ENCODE measurements at regions not wholly inside any gene's neighbourhood (a gene's known extent, or its start where the extent isn't known, plus 50 kb on each side); places are given as distances from the start of the nearest gene placed in this dataset.
"Not testable (repeated sequence)": the region's sequence is repeated elsewhere in the genome, so short reads cannot be mapped to it uniquely, and the experiment has no call there.

GRCh38 chr4:12116009-12116552, 687.4 kb upstream of the HS3ST1 start:
- TF ChIP-seq, protein P1, sequence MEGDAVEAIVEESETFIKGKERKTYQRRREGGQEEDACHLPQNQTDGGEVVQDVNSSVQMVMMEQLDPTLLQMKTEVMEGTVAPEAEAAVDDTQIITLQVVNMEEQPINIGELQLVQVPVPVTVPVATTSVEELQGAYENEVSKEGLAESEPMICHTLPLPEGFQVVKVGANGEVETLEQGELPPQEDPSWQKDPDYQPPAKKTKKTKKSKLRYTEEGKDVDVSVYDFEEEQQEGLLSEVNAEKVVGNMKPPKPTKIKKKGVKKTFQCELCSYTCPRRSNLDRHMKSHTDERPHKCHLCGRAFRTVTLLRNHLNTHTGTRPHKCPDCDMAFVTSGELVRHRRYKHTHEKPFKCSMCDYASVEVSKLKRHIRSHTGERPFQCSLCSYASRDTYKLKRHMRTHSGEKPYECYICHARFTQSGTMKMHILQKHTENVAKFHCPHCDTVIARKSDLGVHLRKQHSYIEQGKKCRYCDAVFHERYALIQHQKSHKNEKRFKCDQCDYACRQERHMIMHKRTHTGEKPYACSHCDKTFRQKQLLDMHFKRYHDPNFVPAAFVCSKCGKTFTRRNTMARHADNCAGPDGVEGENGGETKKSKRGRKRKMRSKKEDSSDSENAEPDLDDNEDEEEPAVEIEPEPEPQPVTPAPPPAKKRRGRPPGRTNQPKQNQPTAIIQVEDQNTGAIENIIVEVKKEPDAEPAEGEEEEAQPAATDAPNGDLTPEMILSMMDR (IDR thresholded peaks at IDR 0.05; ENCODE audit: borderline replicate concordance, control extremely low read depth, extremely low read depth, insufficient read depth, missing control alignments), result no peak
- no peak for DNase-seq (ENCODE audit: low spot score)
- in situ Hi-C loops (cut with MboI; ENCODE audit: low sequenced_read_pairs, unreplicated experiment), result no loop called here

DNA sequence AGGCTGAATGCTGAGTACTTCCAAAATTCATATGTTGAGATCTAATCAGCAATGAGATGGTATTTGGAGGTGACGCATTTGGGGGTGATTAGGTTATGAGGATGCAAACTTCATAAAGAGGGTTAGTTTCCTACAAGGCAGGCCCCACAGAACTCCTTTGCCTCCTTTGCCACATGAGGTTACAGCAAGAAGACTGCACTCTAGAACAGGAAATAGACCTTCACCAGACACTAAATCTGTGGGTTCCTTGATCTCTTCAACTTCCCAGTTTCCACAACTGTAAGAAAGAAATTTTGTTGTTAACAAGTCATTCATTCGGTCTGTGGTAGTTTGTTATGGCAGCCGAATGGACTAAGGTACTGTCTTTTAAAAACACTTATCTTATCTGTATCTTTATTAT, 681.9 kb upstream of the HS3ST1 start:
- no peak for DNase-seq (ENCODE audit: low spot score)
- TF ChIP-seq, protein P1 (IDR thresholded peaks at IDR 0.05; ENCODE audit: borderline replicate concordance, control extremely low read depth, extremely low read depth, insufficient read depth, missing control alignments), result no peak
- in situ Hi-C loops (cut with MboI; ENCODE audit: low sequenced_read_pairs, unreplicated experiment), result no loop called here

DNA sequence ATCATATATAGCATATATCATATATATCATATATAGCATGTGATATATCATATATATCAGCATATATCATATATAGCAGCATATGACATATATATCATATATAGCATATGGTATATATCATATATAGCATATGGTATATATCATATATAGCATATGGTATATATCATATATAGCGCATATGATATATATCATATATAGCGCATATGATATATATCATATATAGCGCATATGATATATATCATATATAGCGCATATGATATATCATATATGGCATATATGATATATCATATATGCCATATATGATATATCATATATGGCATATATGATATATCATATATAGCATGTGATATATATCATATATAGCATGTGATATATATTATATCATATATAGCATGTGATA, 680.4 kb upstream of the HS3ST1 start:
- in situ Hi-C loops (cut with MboI; ENCODE audit: low sequenced_read_pairs, unreplicated experiment), result not testable (repeated sequence)

DNA sequence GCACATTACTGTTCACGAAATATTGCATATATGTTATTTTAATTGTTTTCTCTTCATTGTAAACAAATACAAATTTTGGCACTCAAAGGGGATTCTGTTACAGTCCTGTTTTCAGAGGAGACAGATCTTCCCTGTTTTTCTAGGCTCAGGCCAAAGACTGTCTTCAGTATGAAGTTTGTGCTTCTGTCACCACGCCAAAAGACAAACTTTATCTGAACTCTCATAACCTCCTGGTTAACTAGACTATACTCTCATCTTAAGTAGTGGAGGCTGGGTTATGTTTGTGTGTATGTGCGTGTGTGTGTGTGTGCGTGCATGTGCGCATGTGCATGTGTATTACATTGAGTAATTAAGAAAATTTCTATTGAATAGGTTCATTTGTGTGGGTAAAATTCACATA, 676.8 kb upstream of the HS3ST1 start:
- in situ Hi-C loops (cut with MboI; ENCODE audit: low sequenced_read_pairs, unreplicated experiment), result no loop called here

More for the DNA sequence above, 680.4 kb upstream of the HS3ST1 start:
- not testable (repeated sequence) for DNase-seq (ENCODE audit: low spot score)

GRCh38 chr4:12089920-12090319, 661.2 kb upstream of the HS3ST1 start:
- DNase-seq (ENCODE audit: low spot score); in situ Hi-C loops (cut with MboI; ENCODE audit: low sequenced_read_pairs, unreplicated experiment): not testable (repeated sequence)

More for the DNA sequence above, 676.8 kb upstream of the HS3ST1 start:
- TF ChIP-seq, protein P1 (IDR thresholded peaks at IDR 0.05; ENCODE audit: borderline replicate concordance, control extremely low read depth, extremely low read depth, insufficient read depth, missing control alignments), result no peak
- no peak for DNase-seq (ENCODE audit: low spot score)

GRCh38 chr4:12084690-12085089, 656.0 kb upstream of the HS3ST1 start:
- TF ChIP-seq, protein P1 (IDR thresholded peaks at IDR 0.05; ENCODE audit: borderline replicate concordance, control extremely low read depth, extremely low read depth, insufficient read depth, missing control alignments), result no peak
- no peak for DNase-seq (ENCODE audit: low spot score)
- in situ Hi-C loops (cut with MboI; ENCODE audit: low sequenced_read_pairs, unreplicated experiment), result no loop called here

DNA sequence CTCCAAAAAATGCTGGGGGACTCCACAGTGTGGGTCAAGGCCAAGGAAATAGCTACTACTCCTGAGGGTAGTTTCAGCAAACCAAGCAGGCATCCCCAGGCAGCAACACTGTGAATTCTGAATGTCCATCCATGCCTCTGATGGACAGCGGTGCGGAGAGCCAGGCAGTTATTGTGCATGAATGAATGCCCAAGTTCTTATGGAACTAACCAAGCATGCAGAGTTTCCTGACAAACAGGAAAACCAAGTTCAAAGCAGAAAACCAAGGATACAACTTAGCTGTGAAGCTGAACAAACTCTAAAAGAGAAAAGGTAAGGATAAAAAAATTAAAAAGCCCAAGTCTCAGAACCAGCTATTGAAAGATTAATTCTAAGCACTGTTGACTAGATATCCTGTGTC, 642.6 kb upstream of the HS3ST1 start:
- TF ChIP-seq, protein P1 (IDR thresholded peaks at IDR 0.05; ENCODE audit: borderline replicate concordance, control extremely low read depth, extremely low read depth, insufficient read depth, missing control alignments), result no peak
- no peak for DNase-seq (ENCODE audit: low spot score)
- in situ Hi-C loops (cut with MboI; ENCODE audit: low sequenced_read_pairs, unreplicated experiment), result no loop called here

DNA sequence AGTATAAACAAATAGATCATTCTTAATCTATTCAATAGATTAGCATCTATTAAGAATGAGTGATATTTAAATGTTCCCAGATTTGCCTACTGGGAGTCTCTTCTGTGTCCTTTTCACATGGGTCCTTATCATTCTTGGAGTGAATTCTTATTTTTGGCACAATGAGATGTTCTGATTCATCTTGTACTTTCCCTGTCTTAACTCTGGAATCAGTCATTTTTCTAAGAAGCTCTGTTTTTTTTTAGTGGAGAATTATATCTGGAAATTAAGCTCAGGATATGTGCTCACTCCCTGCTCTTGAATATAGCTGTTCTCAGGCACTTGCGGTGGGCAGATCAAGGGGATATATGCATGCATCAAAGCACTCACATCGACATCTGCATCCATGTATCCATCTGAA, 625.3 kb upstream of the HS3ST1 start:
- in situ Hi-C loops (cut with MboI; ENCODE audit: low sequenced_read_pairs, unreplicated experiment), result no loop called here
- DNase-seq (ENCODE audit: low spot score), result no peak
- TF ChIP-seq, protein P1 (IDR thresholded peaks at IDR 0.05; ENCODE audit: borderline replicate concordance, control extremely low read depth, extremely low read depth, insufficient read depth, missing control alignments), result no peak

Data from GM13976 (cell line).